ENCODE measurements at regions not wholly inside any gene's neighbourhood (a gene's known extent, or its start where the extent isn't known, plus 50 kb on each side); places are given as distances from the start of the nearest gene placed in this dataset.

DNA sequence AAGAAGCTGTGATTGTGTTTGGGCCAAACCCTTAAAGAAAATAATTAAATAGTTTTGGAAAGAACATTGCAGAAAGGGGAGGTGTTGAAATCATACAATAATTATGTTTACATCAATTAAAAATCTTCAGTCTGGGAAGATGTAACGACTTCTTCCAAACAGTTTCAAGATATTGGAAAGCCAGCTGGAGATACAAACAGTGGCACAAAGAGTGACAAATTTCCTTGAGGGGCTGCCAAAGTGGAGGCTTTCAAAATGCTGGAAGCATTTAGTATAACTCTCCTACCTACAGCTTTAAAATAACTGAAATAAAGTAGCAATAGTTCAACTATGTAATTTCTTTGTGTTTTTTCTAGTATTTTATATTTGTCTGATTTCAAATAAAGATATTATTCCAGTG lies 405.0 kb downstream of the DNAJB9 start:
- Histone ChIP-seq H3K27ac (ENCODE audit: low read length) (no peak overlapping the region), H2AFZ (ENCODE audit: low read length) (no peak overlapping the region), H3K27me3 (ENCODE audit: low read length) (0 out of 2 replicates have a peak, but pooled peaks cover 3% of the 10 kb centered on the region), H3K36me3 (ENCODE audit: insufficient read depth, low read length) (no peaks in the 10 kb centered on the region), H4K20me1 (ENCODE audit: insufficient read depth, low read depth, low read length) (no peaks in the 10 kb centered on the region), H3K9me2 (replicated peaks; ENCODE audit: insufficient read depth, low read length) (no peaks in the 10 kb centered on the region), H3K4me1 (ENCODE audit: low read length) (no peaks in the 10 kb centered on the region), H3K4me2 (ENCODE audit: low read depth, low read length, poor library complexity, severe bottlenecking) (no peak overlapping the region), H3K79me2 (ENCODE audit: low read length) (no peaks in the 10 kb centered on the region), H3K4me3 (ENCODE audit: low read length) (no peak overlapping the region), H3K9me3 (ENCODE audit: low read length) (no peaks in the 10 kb centered on the region), H3K9ac (ENCODE audit: low read length) (no peak overlapping the region)
- DNase-seq, result no peak

DNA sequence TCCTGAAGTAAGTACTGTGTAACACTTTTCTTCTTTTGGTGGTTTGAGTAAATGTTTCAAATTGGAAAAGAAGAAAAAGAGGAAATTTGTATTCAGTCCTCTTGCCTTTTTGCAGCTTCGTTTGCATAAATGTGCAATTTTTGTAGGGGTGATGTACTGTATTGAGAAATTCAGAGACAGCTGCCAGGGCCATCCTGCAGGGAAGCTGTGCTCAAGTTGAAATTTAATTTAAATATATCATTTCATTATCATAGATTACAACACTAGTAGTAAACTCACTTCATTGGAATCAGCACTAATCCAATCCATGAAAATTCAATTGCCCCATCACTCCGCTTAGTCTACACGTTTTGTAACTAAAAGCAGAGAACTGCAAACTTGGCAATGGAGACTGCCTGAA lies 415.4 kb downstream of the DNAJB9 start:
- H3K4me3 ChIP-seq (ENCODE audit: low read length), result no peak overlapping the region

DNA sequence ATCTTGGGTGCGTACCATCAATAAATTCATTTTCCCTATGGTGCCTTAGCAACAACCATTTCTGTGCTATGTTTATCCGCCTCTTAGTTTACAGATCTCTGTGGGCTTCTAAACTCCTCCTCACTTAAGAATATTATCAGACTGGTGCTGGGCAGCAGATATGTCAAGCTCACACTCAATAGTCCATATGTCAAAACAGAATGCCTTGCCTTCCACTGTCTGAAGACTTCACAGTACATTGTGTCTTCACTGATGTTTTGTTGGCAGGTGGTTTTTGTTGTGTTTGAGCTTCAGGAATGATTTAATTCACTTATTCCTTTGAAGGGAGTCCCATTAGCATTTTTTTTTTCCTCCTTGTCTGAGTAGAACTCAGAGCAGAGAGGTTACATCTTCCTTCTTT lies 419.6 kb downstream of the DNAJB9 start:
- no peak overlapping the region for H3K27ac ChIP-seq (ENCODE audit: low read length)
- no peaks in the 10 kb centered on the region for H3K36me3 ChIP-seq (ENCODE audit: insufficient read depth, low read length)
- no peaks in the 10 kb centered on the region for H3K9me3 ChIP-seq (ENCODE audit: low read length)
- H3K4me1 ChIP-seq (ENCODE audit: low read length), result no peaks in the 10 kb centered on the region
- H3K4me3 ChIP-seq (ENCODE audit: low read length), result no peak overlapping the region
- H3K9ac ChIP-seq (ENCODE audit: low read length), result no peak overlapping the region
- no peak for DNase-seq
- no peak overlapping the region for H2AFZ ChIP-seq (ENCODE audit: low read length)
- H3K4me2 ChIP-seq (ENCODE audit: low read depth, low read length, poor library complexity, severe bottlenecking), result no peak overlapping the region
- H3K9me2 ChIP-seq (replicated peaks; ENCODE audit: insufficient read depth, low read length), result no peaks in the 10 kb centered on the region
- no peaks in the 10 kb centered on the region for H4K20me1 ChIP-seq (ENCODE audit: insufficient read depth, low read depth, low read length)
- no peaks in the 10 kb centered on the region for H3K79me2 ChIP-seq (ENCODE audit: low read length)
- no peaks in the 10 kb centered on the region for H3K27me3 ChIP-seq (ENCODE audit: low read length)

More for the DNA sequence above, 415.4 kb downstream of the DNAJB9 start:
- no peak overlapping the region for H3K9ac ChIP-seq (ENCODE audit: low read length)
- no peaks in the 10 kb centered on the region for H3K79me2 ChIP-seq (ENCODE audit: low read length)
- H4K20me1 ChIP-seq (ENCODE audit: insufficient read depth, low read depth, low read length), result no peaks in the 10 kb centered on the region
- no peaks in the 10 kb centered on the region for H3K9me3 ChIP-seq (ENCODE audit: low read length)
- H3K4me2 ChIP-seq (ENCODE audit: low read depth, low read length, poor library complexity, severe bottlenecking), result no peak overlapping the region
- no peak overlapping the region for H3K27ac ChIP-seq (ENCODE audit: low read length)
- no peak overlapping the region for H2AFZ ChIP-seq (ENCODE audit: low read length)
- H3K4me1 ChIP-seq (ENCODE audit: low read length), result no peaks in the 10 kb centered on the region
- no peaks in the 10 kb centered on the region for H3K9me2 ChIP-seq (replicated peaks; ENCODE audit: insufficient read depth, low read length)
- DNase-seq, result no peak
- H3K27me3 ChIP-seq (ENCODE audit: low read length), result no peaks in the 10 kb centered on the region
- H3K36me3 ChIP-seq (ENCODE audit: insufficient read depth, low read length), result no peaks in the 10 kb centered on the region

DNA sequence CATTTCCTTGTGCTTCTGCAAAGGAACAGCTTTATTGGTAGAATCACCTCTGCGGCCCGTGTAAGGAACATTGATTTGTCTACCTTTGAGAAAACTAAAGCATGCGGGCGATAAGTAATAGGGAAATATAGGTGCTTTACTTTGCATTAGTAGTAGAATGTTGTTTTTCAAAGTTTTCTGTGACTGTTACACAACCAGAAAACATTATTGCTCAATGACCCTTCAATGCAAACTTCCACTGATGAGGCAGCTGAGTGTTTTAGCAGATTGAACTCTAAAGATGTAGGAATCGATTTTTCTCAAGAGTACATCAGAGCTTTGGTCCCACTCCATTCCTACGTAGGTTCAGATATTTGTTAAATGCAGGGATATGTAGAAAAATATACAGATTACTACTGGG lies 427.8 kb downstream of the DNAJB9 start:
- no peak for DNase-seq
- no peak overlapping the region for H3K27ac ChIP-seq (ENCODE audit: low read length)
- H3K36me3 ChIP-seq (ENCODE audit: insufficient read depth, low read length), result no peaks in the 10 kb centered on the region
- no peak overlapping the region for H3K4me3 ChIP-seq (ENCODE audit: low read length)
- no peaks in the 10 kb centered on the region for H3K79me2 ChIP-seq (ENCODE audit: low read length)
- no peak overlapping the region for H3K9ac ChIP-seq (ENCODE audit: low read length)
- H3K4me1 ChIP-seq (ENCODE audit: low read length), result no peaks in the 10 kb centered on the region
- no peak overlapping the region for H3K4me2 ChIP-seq (ENCODE audit: low read depth, low read length, poor library complexity, severe bottlenecking)
- H3K27me3 ChIP-seq (ENCODE audit: low read length), result no peaks in the 10 kb centered on the region
- no peaks in the 10 kb centered on the region for H3K9me3 ChIP-seq (ENCODE audit: low read length)
- no peaks in the 10 kb centered on the region for H4K20me1 ChIP-seq (ENCODE audit: insufficient read depth, low read depth, low read length)
- no peaks in the 10 kb centered on the region for H3K9me2 ChIP-seq (replicated peaks; ENCODE audit: insufficient read depth, low read length)
- no peak overlapping the region for H2AFZ ChIP-seq (ENCODE audit: low read length)

DNA sequence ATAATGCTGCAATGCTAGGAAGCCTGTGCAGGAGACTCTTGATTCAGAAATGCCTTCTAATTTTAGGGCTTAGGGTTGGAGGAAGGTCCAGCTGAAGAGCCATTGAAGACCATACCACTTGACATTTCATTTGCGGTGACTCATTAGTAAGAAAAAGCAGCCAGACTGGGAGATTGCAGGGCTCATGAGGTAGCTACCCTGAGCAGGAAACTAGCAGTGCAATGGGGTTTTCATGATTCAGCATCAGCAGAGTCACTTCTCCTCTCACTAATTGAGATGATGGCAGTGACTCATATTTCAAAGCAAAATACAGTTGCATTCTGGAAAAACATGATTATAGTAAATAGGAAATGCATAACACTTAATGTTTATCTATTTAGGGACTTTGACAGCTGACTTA lies 434.1 kb downstream of the DNAJB9 start:
- no peak overlapping the region for H3K27ac ChIP-seq (ENCODE audit: low read length)
- no peaks in the 10 kb centered on the region for H3K79me2 ChIP-seq (ENCODE audit: low read length)
- H3K4me1 ChIP-seq (ENCODE audit: low read length), result no peaks in the 10 kb centered on the region
- no peak for DNase-seq
- no peak overlapping the region for H3K4me3 ChIP-seq (ENCODE audit: low read length)
- no peaks in the 10 kb centered on the region for H3K9me2 ChIP-seq (replicated peaks; ENCODE audit: insufficient read depth, low read length)
- no peaks in the 10 kb centered on the region for H4K20me1 ChIP-seq (ENCODE audit: insufficient read depth, low read depth, low read length)
- H3K9me3 ChIP-seq (ENCODE audit: low read length), result no peaks in the 10 kb centered on the region
- no peaks in the 10 kb centered on the region for H3K36me3 ChIP-seq (ENCODE audit: insufficient read depth, low read length)
- H3K9ac ChIP-seq (ENCODE audit: low read length), result no peak overlapping the region
- no peaks in the 10 kb centered on the region for H3K27me3 ChIP-seq (ENCODE audit: low read length)
- H2AFZ ChIP-seq (ENCODE audit: low read length), result no peak overlapping the region
- H3K4me2 ChIP-seq (ENCODE audit: low read depth, low read length, poor library complexity, severe bottlenecking), result no peak overlapping the region

DNA sequence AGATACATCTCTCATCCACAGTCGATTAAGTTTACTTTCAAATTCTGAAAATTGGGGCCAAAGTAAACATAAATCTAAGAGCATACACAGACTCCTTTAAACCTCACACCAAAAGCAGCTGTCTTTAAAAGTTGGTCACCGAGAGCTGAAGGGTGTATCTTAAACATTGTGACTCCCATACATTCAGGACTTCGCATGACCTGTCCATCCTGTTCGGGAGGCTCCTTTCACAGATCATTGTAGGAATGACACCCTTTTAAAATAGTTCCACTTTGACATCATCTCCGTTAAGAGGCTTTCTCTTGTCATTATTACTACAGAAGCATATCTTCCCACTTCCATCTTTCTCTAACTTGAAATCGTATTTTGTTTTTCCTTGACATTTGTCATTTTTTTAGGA lies 440.0 kb downstream of the DNAJB9 start:
- H3K27me3 ChIP-seq (ENCODE audit: low read length), result no peaks in the 10 kb centered on the region
- no peak overlapping the region for H3K4me3 ChIP-seq (ENCODE audit: low read length)
- H2AFZ ChIP-seq (ENCODE audit: low read length), result no peak overlapping the region
- no peaks in the 10 kb centered on the region for H3K36me3 ChIP-seq (ENCODE audit: insufficient read depth, low read length)
- H3K27ac ChIP-seq (ENCODE audit: low read length), result no peak overlapping the region
- H3K4me2 ChIP-seq (ENCODE audit: low read depth, low read length, poor library complexity, severe bottlenecking), result no peak overlapping the region
- H3K9me2 ChIP-seq (replicated peaks; ENCODE audit: insufficient read depth, low read length), result no peaks in the 10 kb centered on the region
- H4K20me1 ChIP-seq (ENCODE audit: insufficient read depth, low read depth, low read length), result no peaks in the 10 kb centered on the region
- no peaks in the 10 kb centered on the region for H3K79me2 ChIP-seq (ENCODE audit: low read length)
- H3K4me1 ChIP-seq (ENCODE audit: low read length), result no peaks in the 10 kb centered on the region
- no peak for DNase-seq
- no peaks in the 10 kb centered on the region for H3K9me3 ChIP-seq (ENCODE audit: low read length)
- no peak overlapping the region for H3K9ac ChIP-seq (ENCODE audit: low read length)

DNA sequence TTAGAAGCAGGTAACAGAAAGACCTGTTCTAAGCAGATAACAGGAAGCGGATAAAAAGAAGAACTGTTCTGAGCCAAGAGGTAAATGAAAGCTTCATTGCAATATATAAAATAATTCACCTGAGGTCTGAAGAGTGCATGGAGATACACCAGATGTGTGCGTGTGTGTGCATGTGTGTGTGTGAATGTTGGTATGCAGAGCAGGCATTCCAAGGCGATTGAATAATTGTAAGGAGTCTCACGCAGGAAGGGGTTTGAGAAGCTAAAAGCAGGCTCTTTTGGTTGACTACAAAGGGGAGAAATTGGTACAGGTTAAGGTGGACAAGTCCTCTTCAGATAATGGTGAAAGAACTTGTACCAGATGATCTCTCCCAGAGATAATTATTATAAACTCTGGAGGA lies 450.6 kb downstream of the DNAJB9 start:
- no peak overlapping the region for H3K9ac ChIP-seq (ENCODE audit: low read length)
- no peaks in the 10 kb centered on the region for H4K20me1 ChIP-seq (ENCODE audit: insufficient read depth, low read depth, low read length)
- no peaks in the 10 kb centered on the region for H3K4me1 ChIP-seq (ENCODE audit: low read length)
- no peaks in the 10 kb centered on the region for H3K36me3 ChIP-seq (ENCODE audit: insufficient read depth, low read length)
- no peak overlapping the region for H2AFZ ChIP-seq (ENCODE audit: low read length)
- no peak overlapping the region for H3K4me3 ChIP-seq (ENCODE audit: low read length)
- no peaks in the 10 kb centered on the region for H3K79me2 ChIP-seq (ENCODE audit: low read length)
- DNase-seq, result no peak
- no peak overlapping the region for H3K27ac ChIP-seq (ENCODE audit: low read length)
- H3K9me2 ChIP-seq (replicated peaks; ENCODE audit: insufficient read depth, low read length), result 0 out of 2 replicates have a peak, but pooled peaks cover 5% of the 10 kb centered on the region
- H3K9me3 ChIP-seq (ENCODE audit: low read length), result no peaks in the 10 kb centered on the region
- no peak overlapping the region for H3K4me2 ChIP-seq (ENCODE audit: low read depth, low read length, poor library complexity, severe bottlenecking)
- H3K27me3 ChIP-seq (ENCODE audit: low read length), result no peaks in the 10 kb centered on the region

DNA sequence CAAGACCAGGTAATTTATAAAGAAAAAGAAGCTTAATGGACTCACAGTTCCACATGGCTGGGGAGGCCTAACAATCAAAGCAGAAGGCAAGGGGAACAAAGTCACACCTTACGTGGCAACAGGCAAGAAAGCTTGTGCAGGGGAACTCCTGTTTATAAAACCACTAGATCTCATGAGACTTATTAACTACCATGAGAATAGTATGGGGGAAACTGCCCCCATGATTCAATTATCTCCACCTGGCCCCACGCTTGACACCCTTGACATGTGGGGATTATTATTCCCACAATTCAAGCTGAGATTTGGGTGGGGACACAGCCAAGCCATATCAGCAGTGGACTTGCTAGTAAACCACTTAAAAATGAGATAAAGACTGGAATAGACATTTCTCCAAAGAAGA lies 451.7 kb downstream of the DNAJB9 start:
- Histone ChIP-seq H3K27me3 (ENCODE audit: low read length) (no peaks in the 10 kb centered on the region), H3K36me3 (ENCODE audit: insufficient read depth, low read length) (no peaks in the 10 kb centered on the region), H4K20me1 (ENCODE audit: insufficient read depth, low read depth, low read length) (no peaks in the 10 kb centered on the region), H3K27ac (ENCODE audit: low read length) (no peak overlapping the region), H3K4me2 (ENCODE audit: low read depth, low read length, poor library complexity, severe bottlenecking) (no peak overlapping the region), H3K79me2 (ENCODE audit: low read length) (no peaks in the 10 kb centered on the region), H3K4me3 (ENCODE audit: low read length) (no peak overlapping the region), H3K9ac (ENCODE audit: low read length) (no peak overlapping the region), H3K4me1 (ENCODE audit: low read length) (no peaks in the 10 kb centered on the region), H3K9me2 (replicated peaks; ENCODE audit: insufficient read depth, low read length) (0 out of 2 replicates have a peak, but pooled peaks cover 5% of the 10 kb centered on the region), H3K9me3 (ENCODE audit: low read length) (no peaks in the 10 kb centered on the region), H2AFZ (ENCODE audit: low read length) (no peak overlapping the region)
- no peak for DNase-seq

DNA sequence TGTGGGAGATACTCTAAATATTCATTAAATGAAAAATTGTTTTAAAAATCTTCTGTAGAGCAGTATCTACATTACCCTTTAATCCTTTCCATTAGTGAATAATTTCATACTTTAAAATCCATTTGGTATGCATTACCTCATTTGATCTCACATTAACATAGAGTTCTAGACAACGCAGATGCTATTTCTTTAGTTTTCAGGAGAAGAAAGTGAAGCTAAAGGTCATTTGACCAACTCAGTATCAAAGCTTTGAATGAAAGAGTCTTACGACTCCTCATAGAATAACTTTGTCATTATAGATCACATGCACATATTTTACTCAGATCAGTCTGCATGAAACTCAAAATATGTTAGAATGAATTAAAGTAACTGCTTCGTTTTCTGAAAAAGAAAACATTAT lies 460.2 kb downstream of the DNAJB9 start:
- DNase-seq, result no peak
- Histone ChIP-seq H3K4me2 (ENCODE audit: low read depth, low read length, poor library complexity, severe bottlenecking) (no peak overlapping the region), H3K4me3 (ENCODE audit: low read length) (no peak overlapping the region), H3K27me3 (ENCODE audit: low read length) (no peaks in the 10 kb centered on the region), H3K9me3 (ENCODE audit: low read length) (no peaks in the 10 kb centered on the region), H3K27ac (ENCODE audit: low read length) (no peak overlapping the region), H4K20me1 (ENCODE audit: insufficient read depth, low read depth, low read length) (no peaks in the 10 kb centered on the region), H3K36me3 (ENCODE audit: insufficient read depth, low read length) (no peaks in the 10 kb centered on the region), H3K4me1 (ENCODE audit: low read length) (no peaks in the 10 kb centered on the region), H3K9me2 (replicated peaks; ENCODE audit: insufficient read depth, low read length) (no peaks in the 10 kb centered on the region; the same call in 1 of the 2 replicates), H3K9ac (ENCODE audit: low read length) (no peak overlapping the region), H3K79me2 (ENCODE audit: low read length) (no peaks in the 10 kb centered on the region), H2AFZ (ENCODE audit: low read length) (no peak overlapping the region)

Data from Karpas-422 (cell line).